ENCODE measurements at regions not wholly inside any gene's neighbourhood (a gene's known extent, or its start where the extent isn't known, plus 50 kb on each side); places are given as distances from the start of the nearest gene placed in this dataset.

DNA sequence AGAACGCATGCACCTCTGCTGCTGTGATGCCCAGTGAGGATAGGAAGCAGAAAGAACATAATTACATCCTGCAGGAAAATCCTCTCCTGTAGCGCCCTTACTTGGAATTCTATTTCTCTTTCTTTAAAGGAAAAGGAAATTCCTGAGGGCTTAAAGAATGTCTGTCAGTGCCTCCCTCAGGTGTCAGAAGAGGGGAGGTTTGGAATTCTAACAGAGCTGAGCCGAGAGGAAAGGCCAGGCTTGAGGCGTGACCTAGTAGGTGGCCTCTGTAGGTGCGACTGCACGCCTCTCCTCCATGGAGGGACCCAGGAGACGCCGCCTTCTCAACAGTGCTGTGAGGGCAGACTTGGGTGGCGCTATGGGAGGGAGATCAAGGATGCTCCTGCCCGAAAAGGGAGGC lies 55.9 kb upstream of the ERCC6L2 start:
- no peaks in the 10 kb centered on the region for H3K27me3 ChIP-seq (ENCODE audit: control insufficient read depth in 3 of 3, insufficient read depth in 3 of 3, low read length in 2 of 3)
- 88% methylated on average over 10 of the region's 10 CpGs for WGBS, 2 donors
- no peak overlapping the region for H3K27ac ChIP-seq (ENCODE audit: low read depth in 1 of 2, low read length in 1 of 2)
- H3K36me3 ChIP-seq (ENCODE audit: control insufficient read depth in 4 of 4, insufficient read depth in 4 of 4, low read length in 4 of 4), result peaks cover 0 to 2% (median 0%) of the 10 kb centered on the region in 4 donors
- H3K4me3 ChIP-seq, result no peak overlapping the region
- H3K9ac ChIP-seq (ENCODE audit: insufficient read depth in 1 of 2, low read length in 2 of 2), result no peak overlapping the region
- no peak for ATAC-seq (ENCODE audit: insufficient read depth, low FRiP score)
- peaks cover 0 to 13% (median 0%) of the 10 kb centered on the region in 5 donors for H3K4me1 ChIP-seq (ENCODE audit: control insufficient read depth in 5 of 5, insufficient read depth in 5 of 5, low read length in 5 of 5)
- no peaks in the 10 kb centered on the region for H3K9me3 ChIP-seq (ENCODE audit: control insufficient read depth in 4 of 4, insufficient read depth in 3 of 4, low read length in 3 of 4)
- no peak for DNase-seq
- TF ChIP-seq, protein P1, sequence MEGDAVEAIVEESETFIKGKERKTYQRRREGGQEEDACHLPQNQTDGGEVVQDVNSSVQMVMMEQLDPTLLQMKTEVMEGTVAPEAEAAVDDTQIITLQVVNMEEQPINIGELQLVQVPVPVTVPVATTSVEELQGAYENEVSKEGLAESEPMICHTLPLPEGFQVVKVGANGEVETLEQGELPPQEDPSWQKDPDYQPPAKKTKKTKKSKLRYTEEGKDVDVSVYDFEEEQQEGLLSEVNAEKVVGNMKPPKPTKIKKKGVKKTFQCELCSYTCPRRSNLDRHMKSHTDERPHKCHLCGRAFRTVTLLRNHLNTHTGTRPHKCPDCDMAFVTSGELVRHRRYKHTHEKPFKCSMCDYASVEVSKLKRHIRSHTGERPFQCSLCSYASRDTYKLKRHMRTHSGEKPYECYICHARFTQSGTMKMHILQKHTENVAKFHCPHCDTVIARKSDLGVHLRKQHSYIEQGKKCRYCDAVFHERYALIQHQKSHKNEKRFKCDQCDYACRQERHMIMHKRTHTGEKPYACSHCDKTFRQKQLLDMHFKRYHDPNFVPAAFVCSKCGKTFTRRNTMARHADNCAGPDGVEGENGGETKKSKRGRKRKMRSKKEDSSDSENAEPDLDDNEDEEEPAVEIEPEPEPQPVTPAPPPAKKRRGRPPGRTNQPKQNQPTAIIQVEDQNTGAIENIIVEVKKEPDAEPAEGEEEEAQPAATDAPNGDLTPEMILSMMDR (IDR thresholded peaks at IDR 0.05; ENCODE audit: control extremely low read depth, extremely low read depth), result no peak

DNA sequence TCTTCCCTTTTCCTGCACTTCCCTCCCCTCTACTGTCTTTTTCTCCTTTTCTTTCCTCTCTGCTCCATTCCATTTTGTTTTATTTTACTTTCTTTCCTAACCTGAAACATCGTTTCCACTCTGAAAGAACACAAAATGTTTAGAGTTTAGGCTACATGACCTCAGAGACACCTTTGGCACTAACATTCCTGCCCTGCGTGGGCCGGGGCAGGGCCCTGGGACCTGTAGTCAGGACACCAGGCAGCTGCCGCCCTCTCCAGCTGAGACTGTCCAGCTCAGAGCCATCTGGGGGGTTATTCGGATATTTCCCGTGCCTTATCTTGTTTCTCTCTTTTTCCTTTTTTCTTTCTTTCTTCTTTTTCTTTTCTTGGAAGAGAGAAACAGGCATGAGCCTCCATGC lies 58.3 kb upstream of the ERCC6L2 start:
- peaks cover 0 to 15% (median 0%) of the 10 kb centered on the region in 5 donors for H3K4me1 ChIP-seq (ENCODE audit: control insufficient read depth in 5 of 5, insufficient read depth in 5 of 5, low read length in 5 of 5)
- H3K9me3 ChIP-seq (ENCODE audit: control insufficient read depth in 4 of 4, insufficient read depth in 3 of 4, low read length in 3 of 4), result no peaks in the 10 kb centered on the region
- TF ChIP-seq, protein P1 (IDR thresholded peaks at IDR 0.05; ENCODE audit: control extremely low read depth, extremely low read depth), result no peak
- no peak overlapping the region for H3K27ac ChIP-seq (ENCODE audit: low read depth in 1 of 2, low read length in 1 of 2)
- DNase-seq, result no peak
- H3K4me3 ChIP-seq, result no peak overlapping the region
- H3K9ac ChIP-seq (ENCODE audit: insufficient read depth in 1 of 2, low read length in 2 of 2), result no peak overlapping the region
- H3K36me3 ChIP-seq (ENCODE audit: control insufficient read depth in 4 of 4, insufficient read depth in 4 of 4, low read length in 4 of 4), result peaks cover 0 to 5% (median 1%) of the 10 kb centered on the region in 4 donors
- no peaks in the 10 kb centered on the region for H3K27me3 ChIP-seq (ENCODE audit: control insufficient read depth in 3 of 3, insufficient read depth in 3 of 3, low read length in 2 of 3)
- 91 to 93% methylated on average over 6 of the region's 6 CpGs for WGBS, 2 donors
- no peak for ATAC-seq (ENCODE audit: insufficient read depth, low FRiP score)

DNA sequence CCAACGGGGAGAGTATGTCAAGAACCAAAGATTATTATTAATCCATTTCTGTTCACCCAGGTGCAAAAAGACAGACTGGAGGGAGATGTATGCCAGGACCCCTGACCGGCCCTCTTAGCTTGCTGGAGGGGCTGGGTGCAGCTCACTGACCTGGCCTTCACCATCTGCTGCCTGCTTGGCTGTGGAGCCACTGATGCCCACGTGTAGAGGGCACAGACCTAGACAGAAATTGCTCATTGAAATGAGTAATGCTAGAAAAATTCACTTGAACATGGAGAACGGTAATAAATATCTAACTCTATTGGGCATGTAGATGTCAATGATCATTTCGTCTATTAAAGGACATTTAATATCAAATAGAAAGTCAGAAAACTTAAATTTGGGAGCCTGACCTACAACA lies 58.8 kb upstream of the ERCC6L2 start:
- Histone ChIP-seq H3K36me3 (ENCODE audit: control insufficient read depth in 4 of 4, insufficient read depth in 4 of 4, low read length in 4 of 4) (peaks cover 0 to 6% (median 2%) of the 10 kb centered on the region in 4 donors), H3K4me1 (ENCODE audit: control insufficient read depth in 5 of 5, insufficient read depth in 5 of 5, low read length in 5 of 5) (peaks cover 0 to 12% (median 0%) of the 10 kb centered on the region in 5 donors), H3K9ac (ENCODE audit: insufficient read depth in 1 of 2, low read length in 2 of 2) (no peak overlapping the region), H3K4me3 (no peak overlapping the region), H3K27ac (ENCODE audit: low read depth in 1 of 2, low read length in 1 of 2) (no peak overlapping the region), H3K27me3 (ENCODE audit: control insufficient read depth in 3 of 3, insufficient read depth in 3 of 3, low read length in 2 of 3) (no peaks in the 10 kb centered on the region), H3K9me3 (ENCODE audit: control insufficient read depth in 4 of 4, insufficient read depth in 3 of 4, low read length in 3 of 4) (no peaks in the 10 kb centered on the region)
- TF ChIP-seq, protein P1 (IDR thresholded peaks at IDR 0.05; ENCODE audit: control extremely low read depth, extremely low read depth), result no peak
- ATAC-seq (ENCODE audit: insufficient read depth, low FRiP score), result no peak
- 92 to 95% methylated on average over 5 of the region's 5 CpGs for WGBS, 2 donors
- DNase-seq, result no peak

DNA sequence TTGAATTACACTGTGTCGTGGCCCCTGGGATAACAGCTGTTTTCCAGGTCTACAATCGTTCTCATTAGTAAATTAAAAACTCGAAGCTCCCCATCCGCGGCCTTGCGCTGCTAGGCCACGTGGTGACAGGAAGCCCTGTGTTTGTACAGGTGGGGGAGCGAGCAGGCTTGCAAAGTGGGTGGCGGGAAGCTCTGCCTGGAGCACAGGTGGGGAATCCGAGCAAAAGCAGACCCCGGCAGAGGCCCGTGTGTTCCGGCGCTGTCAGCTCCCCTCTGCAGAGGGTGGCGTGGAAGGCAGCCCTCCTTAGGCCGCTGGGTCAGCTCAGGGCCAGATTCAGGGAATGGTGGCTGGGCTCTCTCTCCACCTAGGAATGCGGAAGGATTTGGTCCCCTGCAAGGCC lies 59.5 kb upstream of the ERCC6L2 start:
- Histone ChIP-seq H3K9me3 (ENCODE audit: control insufficient read depth in 4 of 4, insufficient read depth in 3 of 4, low read length in 3 of 4) (no peaks in the 10 kb centered on the region), H3K9ac (ENCODE audit: insufficient read depth in 1 of 2, low read length in 2 of 2) (no peak overlapping the region), H3K27ac (ENCODE audit: low read depth in 1 of 2, low read length in 1 of 2) (no peak overlapping the region), H3K4me1 (ENCODE audit: control insufficient read depth in 5 of 5, insufficient read depth in 5 of 5, low read length in 5 of 5) (peaks cover 0 to 12% (median 0%) of the 10 kb centered on the region in 5 donors), H3K27me3 (ENCODE audit: control insufficient read depth in 3 of 3, insufficient read depth in 3 of 3, low read length in 2 of 3) (no peaks in the 10 kb centered on the region), H3K4me3 (no peak overlapping the region), H3K36me3 (ENCODE audit: control insufficient read depth in 4 of 4, insufficient read depth in 4 of 4, low read length in 4 of 4) (peaks cover 0 to 7% (median 3%) of the 10 kb centered on the region in 4 donors)
- TF ChIP-seq, protein P1 (IDR thresholded peaks at IDR 0.05; ENCODE audit: control extremely low read depth, extremely low read depth), result no peak
- ATAC-seq (ENCODE audit: insufficient read depth, low FRiP score), result no peak
- WGBS, 2 donors, result 88 to 91% methylated on average over 17 of the region's 17 CpGs
- DNase-seq, result no peak
